Gastroesophageal sphincter (tissue), 3 donors: ENCODE measurements at regions not wholly inside any gene's neighbourhood (a gene's known extent, or its start where the extent isn't known, plus 50 kb on each side); places are given as distances from the start of the nearest gene placed in this dataset.

Source experiments
- EP300 ChIP-seq: sonication (generic); formaldehyde crosslinking; IDR thresholded peaks from one replicate; pipeline ENCODE4 v1.6.1; 2017; ENCODE audit warnings: antibody characterized with exemption, mild to moderate bottlenecking
- POLR2A ChIP-seq, 2 donors: fragments of 450-650 bp; IDR thresholded peaks; one replicate each; pipeline ENCODE4 v1.6.1; 2017; ENCODE audit warnings: antibody characterized with exemption in 2 of 2, mild to moderate bottlenecking in 2 of 2, moderate library complexity in 1 of 2
- TF ChIP-seq, protein P1 (sequence below), 4 experiments: fragments of 200-600 bp in 2 of 4; fragments of 450-650 bp in 2 of 4; sonication (generic) in 1 of 4; IDR thresholded peaks; one replicate each; pipeline ENCODE4 v1.5.1; 2017 to 2019; ENCODE audit warnings: antibody characterized with exemption in 4 of 4, mild to moderate bottlenecking in 2 of 4, moderate library complexity in 2 of 4

DNA sequence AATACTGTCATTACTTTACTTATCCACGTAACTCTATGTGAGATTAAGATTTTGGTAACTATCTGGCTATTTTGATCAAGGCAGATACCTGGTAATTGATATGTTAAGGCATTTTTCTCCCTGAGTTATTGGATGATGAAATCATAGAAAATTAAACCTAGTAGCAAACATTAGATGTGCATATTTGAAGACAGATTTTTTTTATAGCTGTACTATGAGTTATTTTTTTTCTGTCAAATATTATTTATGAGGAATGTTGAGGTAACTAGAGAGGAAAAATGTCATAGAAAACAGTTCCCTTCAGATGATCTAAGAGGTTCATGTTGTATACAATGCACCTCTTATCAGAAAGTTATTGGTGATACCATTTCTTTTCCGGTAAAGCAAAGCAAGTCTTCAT is 64.9 kb upstream of the SLC38A2 start:
- TF ChIP-seq EP300 (no peak), POLR2A (IDR thresholded peaks at IDR 0.05) (no peak)
- TF ChIP-seq, protein P1, sequence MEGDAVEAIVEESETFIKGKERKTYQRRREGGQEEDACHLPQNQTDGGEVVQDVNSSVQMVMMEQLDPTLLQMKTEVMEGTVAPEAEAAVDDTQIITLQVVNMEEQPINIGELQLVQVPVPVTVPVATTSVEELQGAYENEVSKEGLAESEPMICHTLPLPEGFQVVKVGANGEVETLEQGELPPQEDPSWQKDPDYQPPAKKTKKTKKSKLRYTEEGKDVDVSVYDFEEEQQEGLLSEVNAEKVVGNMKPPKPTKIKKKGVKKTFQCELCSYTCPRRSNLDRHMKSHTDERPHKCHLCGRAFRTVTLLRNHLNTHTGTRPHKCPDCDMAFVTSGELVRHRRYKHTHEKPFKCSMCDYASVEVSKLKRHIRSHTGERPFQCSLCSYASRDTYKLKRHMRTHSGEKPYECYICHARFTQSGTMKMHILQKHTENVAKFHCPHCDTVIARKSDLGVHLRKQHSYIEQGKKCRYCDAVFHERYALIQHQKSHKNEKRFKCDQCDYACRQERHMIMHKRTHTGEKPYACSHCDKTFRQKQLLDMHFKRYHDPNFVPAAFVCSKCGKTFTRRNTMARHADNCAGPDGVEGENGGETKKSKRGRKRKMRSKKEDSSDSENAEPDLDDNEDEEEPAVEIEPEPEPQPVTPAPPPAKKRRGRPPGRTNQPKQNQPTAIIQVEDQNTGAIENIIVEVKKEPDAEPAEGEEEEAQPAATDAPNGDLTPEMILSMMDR (IDR thresholded peaks at IDR 0.05), result no peak
